ENCODE measurements at regions not wholly inside any gene's neighbourhood (a gene's known extent, or its start where the extent isn't known, plus 50 kb on each side); places are given as distances from the start of the nearest gene placed in this dataset.

- no peaks in the 10 kb centered on the region for H3K9me3 ChIP-seq (ENCODE audit: low read length)
- no peaks in the 10 kb centered on the region for H3K27me3 ChIP-seq (ENCODE audit: insufficient read depth, low read length)
- H2AFZ ChIP-seq (ENCODE audit: low read depth, low read length), result no peak overlapping the region
- no peaks in the 10 kb centered on the region for H3K36me3 ChIP-seq (ENCODE audit: insufficient read depth, low read length)
- H3K4me1 ChIP-seq (ENCODE audit: insufficient read depth, low read length), result no peaks in the 10 kb centered on the region
- H3K4me3 ChIP-seq (ENCODE audit: low read length), result no peak overlapping the region
Measured at GRCh38 chr7:53518319-53518718, 482.9 kb downstream of the POM121L12 start.

GRCh38 chr7:53520841-53521240 lies 485.4 kb downstream of the POM121L12 start:
- H3K4me1 ChIP-seq (ENCODE audit: insufficient read depth, low read length), result no peaks in the 10 kb centered on the region
- no peaks in the 10 kb centered on the region for H3K9me3 ChIP-seq (ENCODE audit: low read length)
- H3K4me3 ChIP-seq (ENCODE audit: low read length), result no peak overlapping the region
- no peak overlapping the region for H2AFZ ChIP-seq (ENCODE audit: low read depth, low read length)
- no peaks in the 10 kb centered on the region for H3K36me3 ChIP-seq (ENCODE audit: insufficient read depth, low read length)
- H3K27me3 ChIP-seq (ENCODE audit: insufficient read depth, low read length), result no peaks in the 10 kb centered on the region

GRCh38 chr7:53521638-53522184 lies 486.3 kb downstream of the POM121L12 start:
- H3K27me3 ChIP-seq (ENCODE audit: insufficient read depth, low read length), result no peaks in the 10 kb centered on the region
- H3K9me3 ChIP-seq (ENCODE audit: low read length), result no peaks in the 10 kb centered on the region
- no peak overlapping the region for H3K4me3 ChIP-seq (ENCODE audit: low read length)
- H2AFZ ChIP-seq (ENCODE audit: low read depth, low read length), result no peak overlapping the region
- no peaks in the 10 kb centered on the region for H3K36me3 ChIP-seq (ENCODE audit: insufficient read depth, low read length)
- no peaks in the 10 kb centered on the region for H3K4me1 ChIP-seq (ENCODE audit: insufficient read depth, low read length)

GRCh38 chr7:53539558-53539957 lies 504.1 kb downstream of the POM121L12 start:
- no peaks in the 10 kb centered on the region for H3K27me3 ChIP-seq (ENCODE audit: insufficient read depth, low read length)
- H3K36me3 ChIP-seq (ENCODE audit: insufficient read depth, low read length), result no peaks in the 10 kb centered on the region
- H3K4me3 ChIP-seq (ENCODE audit: low read length), result no peak overlapping the region
- no peak overlapping the region for H2AFZ ChIP-seq (ENCODE audit: low read depth, low read length)
- H3K4me1 ChIP-seq (ENCODE audit: insufficient read depth, low read length), result no peaks in the 10 kb centered on the region
- H3K9me3 ChIP-seq (ENCODE audit: low read length), result no peaks in the 10 kb centered on the region

- Histone ChIP-seq H2AFZ (ENCODE audit: low read depth, low read length) (no peak overlapping the region), H3K9me3 (ENCODE audit: low read length) (no peaks in the 10 kb centered on the region), H3K4me1 (ENCODE audit: insufficient read depth, low read length) (no peaks in the 10 kb centered on the region), H3K4me3 (ENCODE audit: low read length) (no peak overlapping the region), H3K27me3 (ENCODE audit: insufficient read depth, low read length) (no peaks in the 10 kb centered on the region), H3K36me3 (ENCODE audit: insufficient read depth, low read length) (no peaks in the 10 kb centered on the region)
Measured at GRCh38 chr7:53541475-53541874, 506.0 kb downstream of the POM121L12 start.

- no peaks in the 10 kb centered on the region for H3K4me1 ChIP-seq (ENCODE audit: insufficient read depth, low read length)
- H3K9me3 ChIP-seq (ENCODE audit: low read length), result no peaks in the 10 kb centered on the region
- H2AFZ ChIP-seq (ENCODE audit: low read depth, low read length), result no peak overlapping the region
- no peaks in the 10 kb centered on the region for H3K27me3 ChIP-seq (ENCODE audit: insufficient read depth, low read length)
- no peaks in the 10 kb centered on the region for H3K36me3 ChIP-seq (ENCODE audit: insufficient read depth, low read length)
- no peak overlapping the region for H3K4me3 ChIP-seq (ENCODE audit: low read length)
Measured at GRCh38 chr7:53542157-53542556, 506.7 kb downstream of the POM121L12 start.

All from neuron (in vitro differentiated cells).